T-helper 17 cell (primary cell): ENCODE measurements at regions not wholly inside any gene's neighbourhood (a gene's known extent, or its start where the extent isn't known, plus 50 kb on each side); places are given as distances from the start of the nearest gene placed in this dataset.

Experiments
- ATAC-seq: fragments of 150-1000 bp; cut with Tn5 transposase; 2 replicates; pipeline ENCODE4 v1.10.0; 2021; ENCODE audit warnings: mild to moderate bottlenecking, moderate library complexity
- DNase-seq, 3 donors: peaks; one replicate each; pipeline versions ENCODE4 v3.0.0 to v3.0.0-alpha.2; 2020 to 2021
- H3K9me3 ChIP-seq: one replicate; pipeline ENCODE4 v1.7.0; 2013; ENCODE audit warnings: low read length, mild to moderate bottlenecking; ENCODE audit not compliant: control insufficient read depth, poor library complexity, severe bottlenecking
- H3K27ac Mint-ChIP-seq: one replicate; pipeline ENCODE4 v1.8.0; 2022; ENCODE audit warnings: mild to moderate bottlenecking, moderate library complexity, mixed read lengths
- H3K27me3 Mint-ChIP-seq: one replicate; pipeline ENCODE4 v1.8.0; 2022; ENCODE audit warnings: mixed read lengths
- H3K36me3 Mint-ChIP-seq: one replicate; pipeline ENCODE4 v1.8.0; 2022; ENCODE audit warnings: low read depth, mixed read lengths
- H3K4me1 Mint-ChIP-seq: one replicate; pipeline ENCODE4 v1.8.0; 2022; ENCODE audit warnings: mild to moderate bottlenecking, mixed read lengths
- H3K4me3 Mint-ChIP-seq: one replicate; pipeline ENCODE4 v1.8.0; 2022; ENCODE audit warnings: mild to moderate bottlenecking, moderate library complexity, mixed read lengths

DNA sequence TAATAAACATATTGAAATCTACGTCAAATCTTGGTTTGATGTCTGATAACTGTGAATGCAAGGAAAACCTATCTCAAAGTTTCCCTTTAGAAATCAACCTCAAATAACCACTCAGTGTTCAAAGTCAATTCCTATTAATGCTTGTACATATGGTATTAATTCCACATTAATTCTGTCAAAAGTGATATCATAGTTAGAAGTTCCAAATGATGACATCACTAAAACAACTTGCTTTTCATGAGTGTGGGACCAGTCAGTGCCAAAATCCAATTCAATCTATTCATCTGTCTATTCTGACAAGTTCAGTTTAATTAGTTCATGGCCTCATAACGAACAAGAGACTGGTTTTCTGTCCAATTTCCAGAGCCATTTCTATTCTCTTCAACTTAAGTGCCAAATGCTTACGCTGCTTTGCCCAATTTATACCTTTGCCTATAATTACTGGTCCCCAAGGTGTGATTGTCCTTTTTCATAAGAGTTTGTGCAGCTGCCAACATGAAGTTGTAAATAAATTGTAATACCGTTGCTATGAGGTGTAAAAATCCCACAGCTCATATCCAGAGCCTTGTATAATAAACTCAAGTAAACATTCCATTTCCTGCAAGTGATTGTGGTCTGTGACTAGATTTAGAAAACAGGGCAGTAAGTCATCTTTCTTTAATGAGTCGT is 476.2 kb downstream of the RAB28 start:
- Mint-ChIP-seq H3K4me3 (no peak overlapping the region), H3K36me3 (no peaks in the 10 kb centered on the region), H3K27ac (no peak overlapping the region), H3K4me1 (no peaks in the 10 kb centered on the region), H3K27me3 (no peaks in the 10 kb centered on the region)
- DNase-seq (no peak), ATAC-seq (no peak)
- no peaks in the 10 kb centered on the region for H3K9me3 ChIP-seq

DNA sequence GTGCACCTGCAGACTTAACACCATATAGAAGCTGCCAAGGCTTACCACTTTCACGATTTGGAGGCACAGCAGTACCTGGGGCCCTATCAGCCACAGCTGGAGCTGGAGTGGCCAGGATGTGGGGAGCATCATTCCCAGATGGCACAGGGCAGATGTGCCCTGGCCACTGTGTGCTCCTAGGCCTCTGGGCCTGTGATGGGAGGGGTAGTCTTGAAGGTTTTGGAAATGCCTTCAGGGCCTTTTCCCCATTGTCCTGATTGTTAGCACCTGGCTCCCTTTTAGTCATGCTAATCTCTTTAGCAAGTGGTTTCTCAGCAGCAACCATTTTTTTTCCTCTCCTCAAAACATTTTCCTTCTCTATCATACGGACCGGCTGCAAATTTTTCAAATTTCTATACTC is 490.2 kb downstream of the RAB28 start:
- peaks cover 2% of the 10 kb centered on the region for H3K9me3 ChIP-seq
- Mint-ChIP-seq H3K36me3 (no peaks in the 10 kb centered on the region), H3K4me1 (no peaks in the 10 kb centered on the region), H3K4me3 (no peak overlapping the region), H3K27ac (no peak overlapping the region), H3K27me3 (no peaks in the 10 kb centered on the region)
- no peak for DNase-seq
- no peak for ATAC-seq

DNA sequence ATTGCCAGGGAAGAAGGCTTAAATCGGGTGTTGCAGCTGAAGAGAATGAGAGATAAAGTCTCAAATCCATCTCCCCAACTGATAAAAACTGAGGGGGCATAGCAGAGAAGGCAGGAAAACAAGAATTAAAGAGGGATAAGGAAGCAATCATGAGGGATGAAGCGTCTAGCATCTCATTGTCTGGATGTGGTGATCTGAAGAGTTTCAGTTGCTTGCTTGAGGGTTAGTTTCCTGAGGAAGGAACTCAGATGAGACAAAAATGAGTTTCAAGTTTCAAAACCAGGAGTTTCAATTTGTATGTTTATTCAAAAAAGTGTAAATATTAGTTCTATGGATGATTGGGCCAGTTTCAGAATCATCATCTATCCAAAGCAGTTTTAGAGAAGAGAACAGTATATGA is 496.9 kb downstream of the RAB28 start:
- DNase-seq, result no peak
- H3K27ac Mint-ChIP-seq, result no peak overlapping the region
- no peaks in the 10 kb centered on the region for H3K9me3 ChIP-seq
- no peak for ATAC-seq
- H3K4me1 Mint-ChIP-seq, result no peaks in the 10 kb centered on the region
- no peaks in the 10 kb centered on the region for H3K27me3 Mint-ChIP-seq
- no peaks in the 10 kb centered on the region for H3K36me3 Mint-ChIP-seq
- no peak overlapping the region for H3K4me3 Mint-ChIP-seq

DNA sequence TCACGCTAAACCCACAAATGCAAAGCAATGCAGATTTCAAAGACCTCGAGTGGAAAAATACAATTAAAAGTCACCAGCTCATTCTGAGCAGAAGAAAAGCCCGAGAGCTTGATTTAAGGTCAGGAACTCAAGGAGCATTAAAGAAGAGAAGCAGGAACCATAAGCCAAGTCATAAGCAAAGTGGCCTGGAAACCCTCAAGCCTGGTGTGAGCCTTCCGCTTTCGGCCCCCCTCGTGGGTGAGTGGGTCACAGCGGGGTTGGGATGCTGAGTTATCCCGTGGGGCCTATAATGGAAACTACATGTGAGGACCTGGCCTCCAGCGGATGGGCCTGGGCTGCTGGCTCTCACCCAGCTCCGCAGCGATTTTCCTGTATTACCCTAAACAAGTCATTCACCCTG is 504.3 kb downstream of the RAB28 start:
- H3K27ac Mint-ChIP-seq, result no peak overlapping the region
- DNase-seq (no peak), ATAC-seq (no peak)
- peaks cover 2% of the 10 kb centered on the region for H3K36me3 Mint-ChIP-seq
- peaks cover 10% of the 10 kb centered on the region for H3K9me3 ChIP-seq
- H3K27me3 Mint-ChIP-seq, result no peaks in the 10 kb centered on the region
- no peak overlapping the region for H3K4me3 Mint-ChIP-seq
- H3K4me1 Mint-ChIP-seq, result no peaks in the 10 kb centered on the region

DNA sequence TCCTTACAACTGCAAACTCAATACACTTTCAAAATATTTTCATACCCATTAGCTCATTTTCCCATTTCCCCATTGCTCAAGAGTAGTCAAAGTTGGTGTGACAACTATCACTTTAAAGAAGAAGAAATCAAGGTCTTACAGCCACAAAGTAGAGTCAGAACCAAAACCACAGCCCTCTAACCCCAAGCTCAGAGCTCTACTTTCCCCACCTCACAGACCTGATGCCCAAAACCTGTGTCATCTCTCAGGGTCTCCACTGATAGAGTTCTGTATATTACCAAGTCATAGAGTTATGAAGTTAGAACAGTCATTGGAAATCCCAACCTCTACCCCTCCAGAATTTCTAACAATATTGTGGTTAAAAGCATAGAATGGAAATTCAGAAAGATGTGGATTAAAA is 505.8 kb downstream of the RAB28 start:
- no peaks in the 10 kb centered on the region for H3K4me1 Mint-ChIP-seq
- H3K9me3 ChIP-seq, result peaks cover 10% of the 10 kb centered on the region
- no peak for DNase-seq
- H3K4me3 Mint-ChIP-seq, result no peak overlapping the region
- H3K27me3 Mint-ChIP-seq, result no peaks in the 10 kb centered on the region
- peaks cover 2% of the 10 kb centered on the region for H3K36me3 Mint-ChIP-seq
- no peak overlapping the region for H3K27ac Mint-ChIP-seq
- ATAC-seq, result no peak

DNA sequence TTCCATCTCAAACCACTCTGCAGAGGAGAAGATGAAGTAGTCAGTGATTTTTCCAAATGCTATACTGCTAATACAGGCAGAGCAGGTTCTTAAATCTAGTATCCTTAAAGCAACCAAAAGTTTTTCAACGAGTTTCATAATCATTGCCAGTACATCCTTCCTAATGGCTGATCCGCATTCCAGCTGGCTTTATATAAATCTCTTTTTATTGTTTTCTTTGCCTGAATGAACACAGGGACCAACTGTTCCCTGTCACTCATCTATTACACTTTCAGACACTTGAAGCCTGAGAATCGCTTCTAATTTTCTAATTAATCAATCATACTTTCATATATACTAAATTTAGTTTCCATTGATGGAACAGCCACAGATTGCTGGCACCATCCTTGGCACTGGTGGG is 508.6 kb downstream of the RAB28 start:
- H3K27me3 Mint-ChIP-seq, result no peaks in the 10 kb centered on the region
- peaks cover 10% of the 10 kb centered on the region for H3K9me3 ChIP-seq
- H3K4me3 Mint-ChIP-seq, result no peak overlapping the region
- ATAC-seq (no peak), DNase-seq (no peak)
- no peaks in the 10 kb centered on the region for H3K4me1 Mint-ChIP-seq
- no peak overlapping the region for H3K27ac Mint-ChIP-seq
- peaks cover 2% of the 10 kb centered on the region for H3K36me3 Mint-ChIP-seq

DNA sequence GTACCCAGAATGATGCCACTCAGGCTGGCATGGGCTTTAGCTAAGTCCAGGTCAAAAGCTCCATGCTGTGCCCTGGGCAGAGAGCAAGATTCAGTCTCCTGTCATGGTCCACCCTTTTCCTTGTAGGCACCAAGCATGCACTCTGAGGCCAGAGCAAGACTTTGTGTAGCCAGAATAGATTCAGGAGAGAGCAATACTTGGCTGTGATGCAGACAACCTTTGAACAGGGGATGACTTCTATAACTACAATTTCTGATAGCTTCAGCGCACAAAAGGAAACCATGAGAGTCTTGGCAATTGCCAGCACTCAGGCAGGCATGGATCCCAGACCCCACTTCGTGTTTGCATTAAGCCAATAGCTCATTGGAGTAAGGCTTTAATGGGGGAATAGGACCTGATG is 510.6 kb downstream of the RAB28 start:
- DNase-seq, result no peak
- no peak overlapping the region for H3K4me3 Mint-ChIP-seq
- ATAC-seq, result no peak
- no peaks in the 10 kb centered on the region for H3K27me3 Mint-ChIP-seq
- H3K36me3 Mint-ChIP-seq, result peaks cover 2% of the 10 kb centered on the region
- no peak overlapping the region for H3K27ac Mint-ChIP-seq
- peaks cover 10% of the 10 kb centered on the region for H3K9me3 ChIP-seq
- no peaks in the 10 kb centered on the region for H3K4me1 Mint-ChIP-seq

DNA sequence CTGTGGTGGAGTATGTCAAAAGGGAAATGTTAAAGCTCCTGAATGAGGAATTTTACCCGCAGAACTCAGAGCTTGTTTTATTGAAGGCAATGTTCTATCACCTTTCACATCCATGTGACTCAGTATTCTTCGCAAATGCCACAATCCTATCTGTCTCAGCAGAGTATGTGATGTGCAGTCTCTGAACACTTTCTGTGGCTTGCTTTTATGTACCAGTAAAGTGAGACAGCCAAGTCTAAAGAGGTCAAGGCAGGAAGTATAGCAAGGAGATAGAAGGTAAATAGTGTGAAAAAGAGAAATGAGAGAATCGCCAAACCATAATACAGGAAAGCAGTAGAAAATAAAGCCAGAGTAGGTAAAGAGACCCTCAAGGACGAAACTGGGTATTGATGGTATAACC is 515.8 kb downstream of the RAB28 start:
- DNase-seq (no peak), ATAC-seq (no peak)
- Mint-ChIP-seq H3K4me1 (no peaks in the 10 kb centered on the region), H3K4me3 (no peak overlapping the region), H3K27me3 (no peaks in the 10 kb centered on the region), H3K27ac (no peak overlapping the region), H3K36me3 (no peaks in the 10 kb centered on the region)
- no peaks in the 10 kb centered on the region for H3K9me3 ChIP-seq

DNA sequence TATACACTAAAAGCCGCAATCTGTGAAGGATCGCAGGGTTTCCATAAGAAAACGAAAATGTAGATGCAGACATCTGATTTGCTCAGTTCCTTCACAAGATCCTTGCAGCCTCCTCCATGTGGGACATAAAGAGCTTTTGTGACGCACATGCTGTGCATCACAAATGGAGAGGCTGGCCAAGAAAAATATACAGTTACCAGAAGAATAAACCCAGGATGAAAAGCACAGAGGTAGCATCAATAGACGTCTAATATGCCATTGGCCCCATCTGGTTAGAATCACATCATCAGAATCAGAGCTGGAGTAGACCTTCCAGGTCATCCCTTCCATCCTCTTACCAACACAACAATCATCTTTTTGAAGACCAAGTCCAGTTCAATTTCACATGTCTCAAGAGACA is 517.4 kb downstream of the RAB28 start:
- Mint-ChIP-seq H3K4me1 (no peaks in the 10 kb centered on the region), H3K36me3 (no peaks in the 10 kb centered on the region), H3K4me3 (no peak overlapping the region), H3K27me3 (no peaks in the 10 kb centered on the region), H3K27ac (no peak overlapping the region)
- ATAC-seq (no peak), DNase-seq (no peak)
- H3K9me3 ChIP-seq, result no peaks in the 10 kb centered on the region

DNA sequence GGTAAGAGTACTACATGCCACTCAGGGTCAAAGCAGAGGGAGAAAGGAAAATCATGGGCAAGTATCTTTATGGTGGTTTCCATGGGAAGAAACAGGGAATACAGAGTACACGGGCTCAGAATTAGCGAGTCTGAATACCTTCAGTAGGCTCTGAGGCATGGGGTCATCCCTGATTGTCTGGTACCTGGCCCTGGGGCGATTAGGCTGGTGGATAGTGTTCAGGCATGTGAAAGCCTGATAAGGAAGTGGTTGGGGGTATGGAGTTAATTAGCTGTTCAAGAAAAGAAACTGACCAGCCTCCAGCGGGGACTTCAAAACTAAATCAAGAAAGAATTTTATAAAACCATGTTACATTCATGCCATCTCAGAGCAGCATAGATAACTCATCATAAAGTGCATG is 518.8 kb downstream of the RAB28 start:
- H3K4me3 Mint-ChIP-seq, result no peak overlapping the region

DNA sequence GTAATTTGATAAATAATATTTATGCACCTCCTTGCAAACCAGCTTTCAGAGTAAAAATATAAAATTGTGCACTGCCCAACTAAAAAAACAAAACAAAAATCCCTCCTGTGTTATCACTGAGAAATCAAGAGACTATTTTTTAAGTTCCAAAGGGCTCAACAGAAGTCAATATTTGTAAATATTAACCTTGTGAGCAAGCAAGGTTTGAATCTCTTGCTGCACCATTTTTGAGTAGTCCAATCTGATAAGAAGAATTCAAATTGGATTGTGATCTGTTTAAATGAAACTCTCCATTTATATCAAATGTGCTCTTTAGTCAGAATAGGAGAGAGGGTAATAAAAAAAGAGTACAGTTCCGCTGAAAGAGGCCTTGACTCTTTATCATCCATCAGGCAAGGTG is 520.2 kb downstream of the RAB28 start:
- H3K9me3 ChIP-seq, result no peaks in the 10 kb centered on the region
- ATAC-seq, result no peak
- DNase-seq, result no peak
- Mint-ChIP-seq H3K36me3 (no peaks in the 10 kb centered on the region), H3K4me1 (no peaks in the 10 kb centered on the region), H3K27ac (no peak overlapping the region), H3K27me3 (no peaks in the 10 kb centered on the region), H3K4me3 (no peak overlapping the region)

More for the DNA sequence above, 518.8 kb downstream of the RAB28 start:
- Mint-ChIP-seq H3K27me3 (no peaks in the 10 kb centered on the region), H3K4me1 (no peaks in the 10 kb centered on the region), H3K36me3 (no peaks in the 10 kb centered on the region), H3K27ac (no peak overlapping the region)
- DNase-seq (no peak), ATAC-seq (no peak)
- no peaks in the 10 kb centered on the region for H3K9me3 ChIP-seq

DNA sequence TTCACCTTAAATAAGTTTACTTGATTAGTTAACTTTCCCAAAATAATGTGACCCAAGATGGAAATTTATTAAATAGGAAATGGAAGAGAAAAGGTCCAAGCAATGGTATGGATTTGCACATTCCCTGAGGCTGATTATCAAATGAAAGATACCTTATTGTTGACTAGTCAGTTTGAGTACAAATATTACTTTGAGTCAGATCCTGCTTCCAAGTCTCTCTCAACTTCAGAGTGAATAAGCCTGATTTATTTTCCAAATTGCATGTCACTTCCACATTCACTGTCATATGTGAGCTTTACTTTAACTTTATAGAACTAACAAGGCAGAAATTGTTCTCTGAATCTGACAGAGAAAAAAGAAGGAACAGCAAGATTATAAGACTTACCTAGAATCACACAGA is 520.8 kb downstream of the RAB28 start:
- Mint-ChIP-seq H3K27me3 (no peaks in the 10 kb centered on the region), H3K36me3 (no peaks in the 10 kb centered on the region), H3K4me1 (no peaks in the 10 kb centered on the region), H3K4me3 (no peak overlapping the region), H3K27ac (no peak overlapping the region)
- no peaks in the 10 kb centered on the region for H3K9me3 ChIP-seq
- no peak for ATAC-seq
- DNase-seq, result no peak

DNA sequence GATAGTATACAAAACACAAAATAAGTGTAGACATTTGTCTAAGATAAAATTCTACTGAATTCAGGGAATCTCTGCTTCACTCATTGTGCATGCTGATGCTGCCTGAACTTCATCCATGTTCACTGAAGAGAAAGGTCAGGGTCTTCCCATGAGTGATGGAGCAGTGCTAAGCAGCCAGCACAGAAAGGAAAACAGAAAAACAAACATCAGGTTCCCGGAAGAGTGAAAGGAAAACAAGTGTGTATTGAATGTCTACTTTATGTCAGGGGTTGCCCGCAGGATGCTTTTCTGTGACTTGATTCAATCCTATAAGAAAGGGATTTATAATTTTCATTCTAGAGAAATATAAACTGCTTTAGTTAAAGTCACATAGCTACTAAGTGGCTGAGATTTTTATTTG is 522.4 kb downstream of the RAB28 start:
- no peaks in the 10 kb centered on the region for H3K9me3 ChIP-seq
- no peak overlapping the region for H3K4me3 Mint-ChIP-seq
- no peak overlapping the region for H3K27ac Mint-ChIP-seq
- no peaks in the 10 kb centered on the region for H3K4me1 Mint-ChIP-seq
- ATAC-seq, result no peak
- no peaks in the 10 kb centered on the region for H3K27me3 Mint-ChIP-seq
- DNase-seq, result no peak
- no peaks in the 10 kb centered on the region for H3K36me3 Mint-ChIP-seq

DNA sequence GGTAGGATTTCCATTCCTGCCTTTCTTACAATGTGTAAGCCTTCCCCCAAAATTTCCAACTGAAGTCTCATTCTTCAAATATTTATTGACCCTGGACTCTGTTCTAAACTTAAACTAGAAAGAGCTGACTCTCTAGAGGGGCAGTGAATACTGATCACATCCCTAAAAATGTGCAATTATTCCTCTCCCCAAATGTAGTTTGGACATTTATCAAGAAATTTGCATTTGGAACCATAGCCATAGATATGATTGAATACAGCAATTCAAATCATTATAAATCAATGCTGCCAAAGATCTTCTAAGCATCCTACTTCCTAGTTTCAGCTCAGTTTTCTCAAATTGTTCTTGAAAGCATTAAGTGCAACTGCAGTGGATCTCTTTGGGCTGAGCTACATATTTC is 525.7 kb downstream of the RAB28 start:
- ATAC-seq (no peak), DNase-seq (no peak)
- no peaks in the 10 kb centered on the region for H3K36me3 Mint-ChIP-seq
- no peaks in the 10 kb centered on the region for H3K4me1 Mint-ChIP-seq
- H3K9me3 ChIP-seq, result no peaks in the 10 kb centered on the region
- H3K27me3 Mint-ChIP-seq, result no peaks in the 10 kb centered on the region
- no peak overlapping the region for H3K4me3 Mint-ChIP-seq
- H3K27ac Mint-ChIP-seq, result no peak overlapping the region
